ENCODE measurements at regions not wholly inside any gene's neighbourhood (a gene's known extent, or its start where the extent isn't known, plus 50 kb on each side); places are given as distances from the start of the nearest gene placed in this dataset.

DNA sequence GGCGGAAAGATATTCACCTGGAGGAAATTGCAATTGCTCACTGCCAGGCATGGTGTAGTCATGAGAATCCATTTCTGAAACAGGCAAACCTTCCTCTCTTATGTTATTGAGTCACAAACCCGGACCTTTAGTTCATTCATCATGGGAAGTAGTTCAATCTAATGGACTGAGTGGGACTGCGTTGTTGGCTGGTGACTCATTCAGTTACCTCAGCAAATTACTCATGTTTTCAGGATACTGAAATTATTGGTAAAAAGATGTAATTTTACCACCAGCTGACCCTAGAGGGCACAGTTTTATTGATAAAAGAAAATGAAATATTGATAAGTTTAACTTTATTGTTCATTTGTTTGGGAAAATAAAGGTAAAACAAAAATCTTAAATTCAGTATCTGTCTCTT is 1194.4 kb upstream of the SORCS1 start:
- TF ChIP-seq SP1 (CRISPR knock-in tag; conservative IDR thresholded peaks at IDR 0.05), result no peak
- TF ChIP-seq, protein P1, sequence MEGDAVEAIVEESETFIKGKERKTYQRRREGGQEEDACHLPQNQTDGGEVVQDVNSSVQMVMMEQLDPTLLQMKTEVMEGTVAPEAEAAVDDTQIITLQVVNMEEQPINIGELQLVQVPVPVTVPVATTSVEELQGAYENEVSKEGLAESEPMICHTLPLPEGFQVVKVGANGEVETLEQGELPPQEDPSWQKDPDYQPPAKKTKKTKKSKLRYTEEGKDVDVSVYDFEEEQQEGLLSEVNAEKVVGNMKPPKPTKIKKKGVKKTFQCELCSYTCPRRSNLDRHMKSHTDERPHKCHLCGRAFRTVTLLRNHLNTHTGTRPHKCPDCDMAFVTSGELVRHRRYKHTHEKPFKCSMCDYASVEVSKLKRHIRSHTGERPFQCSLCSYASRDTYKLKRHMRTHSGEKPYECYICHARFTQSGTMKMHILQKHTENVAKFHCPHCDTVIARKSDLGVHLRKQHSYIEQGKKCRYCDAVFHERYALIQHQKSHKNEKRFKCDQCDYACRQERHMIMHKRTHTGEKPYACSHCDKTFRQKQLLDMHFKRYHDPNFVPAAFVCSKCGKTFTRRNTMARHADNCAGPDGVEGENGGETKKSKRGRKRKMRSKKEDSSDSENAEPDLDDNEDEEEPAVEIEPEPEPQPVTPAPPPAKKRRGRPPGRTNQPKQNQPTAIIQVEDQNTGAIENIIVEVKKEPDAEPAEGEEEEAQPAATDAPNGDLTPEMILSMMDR (IDR thresholded peaks at IDR 0.05), result no peak
- no peak for TF ChIP-seq IRF2 (CRISPR knock-in tag; IDR thresholded peaks at IDR 0.05; ENCODE audit: borderline replicate concordance, low read depth)
- TF ChIP-seq ZNF416 (CRISPR knock-in tag; IDR thresholded peaks at IDR 0.05), result no peak
- TF ChIP-seq, protein P2, sequence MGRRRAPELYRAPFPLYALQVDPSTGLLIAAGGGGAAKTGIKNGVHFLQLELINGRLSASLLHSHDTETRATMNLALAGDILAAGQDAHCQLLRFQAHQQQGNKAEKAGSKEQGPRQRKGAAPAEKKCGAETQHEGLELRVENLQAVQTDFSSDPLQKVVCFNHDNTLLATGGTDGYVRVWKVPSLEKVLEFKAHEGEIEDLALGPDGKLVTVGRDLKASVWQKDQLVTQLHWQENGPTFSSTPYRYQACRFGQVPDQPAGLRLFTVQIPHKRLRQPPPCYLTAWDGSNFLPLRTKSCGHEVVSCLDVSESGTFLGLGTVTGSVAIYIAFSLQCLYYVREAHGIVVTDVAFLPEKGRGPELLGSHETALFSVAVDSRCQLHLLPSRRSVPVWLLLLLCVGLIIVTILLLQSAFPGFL (CRISPR knock-in tag; IDR thresholded peaks at IDR 0.05; ENCODE audit: borderline replicate concordance), result no peak
- TF ChIP-seq, protein P3, sequence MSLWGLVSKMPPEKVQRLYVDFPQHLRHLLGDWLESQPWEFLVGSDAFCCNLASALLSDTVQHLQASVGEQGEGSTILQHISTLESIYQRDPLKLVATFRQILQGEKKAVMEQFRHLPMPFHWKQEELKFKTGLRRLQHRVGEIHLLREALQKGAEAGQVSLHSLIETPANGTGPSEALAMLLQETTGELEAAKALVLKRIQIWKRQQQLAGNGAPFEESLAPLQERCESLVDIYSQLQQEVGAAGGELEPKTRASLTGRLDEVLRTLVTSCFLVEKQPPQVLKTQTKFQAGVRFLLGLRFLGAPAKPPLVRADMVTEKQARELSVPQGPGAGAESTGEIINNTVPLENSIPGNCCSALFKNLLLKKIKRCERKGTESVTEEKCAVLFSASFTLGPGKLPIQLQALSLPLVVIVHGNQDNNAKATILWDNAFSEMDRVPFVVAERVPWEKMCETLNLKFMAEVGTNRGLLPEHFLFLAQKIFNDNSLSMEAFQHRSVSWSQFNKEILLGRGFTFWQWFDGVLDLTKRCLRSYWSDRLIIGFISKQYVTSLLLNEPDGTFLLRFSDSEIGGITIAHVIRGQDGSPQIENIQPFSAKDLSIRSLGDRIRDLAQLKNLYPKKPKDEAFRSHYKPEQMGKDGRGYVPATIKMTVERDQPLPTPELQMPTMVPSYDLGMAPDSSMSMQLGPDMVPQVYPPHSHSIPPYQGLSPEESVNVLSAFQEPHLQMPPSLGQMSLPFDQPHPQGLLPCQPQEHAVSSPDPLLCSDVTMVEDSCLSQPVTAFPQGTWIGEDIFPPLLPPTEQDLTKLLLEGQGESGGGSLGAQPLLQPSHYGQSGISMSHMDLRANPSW (CRISPR knock-in tag; conservative IDR thresholded peaks at IDR 0.05; ENCODE audit: low read depth), result no peak
- TF ChIP-seq, protein P4, sequence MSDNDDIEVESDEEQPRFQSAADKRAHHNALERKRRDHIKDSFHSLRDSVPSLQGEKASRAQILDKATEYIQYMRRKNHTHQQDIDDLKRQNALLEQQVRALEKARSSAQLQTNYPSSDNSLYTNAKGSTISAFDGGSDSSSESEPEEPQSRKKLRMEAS (CRISPR knock-in tag; IDR thresholded peaks at IDR 0.05), result no peak
- TF ChIP-seq, protein P5, sequence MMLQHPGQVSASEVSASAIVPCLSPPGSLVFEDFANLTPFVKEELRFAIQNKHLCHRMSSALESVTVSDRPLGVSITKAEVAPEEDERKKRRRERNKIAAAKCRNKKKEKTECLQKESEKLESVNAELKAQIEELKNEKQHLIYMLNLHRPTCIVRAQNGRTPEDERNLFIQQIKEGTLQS (CRISPR knock-in tag; conservative IDR thresholded peaks at IDR 0.05), result no peak
- TF ChIP-seq FOXJ3 (CRISPR knock-in tag; IDR thresholded peaks at IDR 0.05; ENCODE audit: borderline replicate concordance), result no peak
- TF ChIP-seq NFYB (CRISPR knock-in tag; conservative IDR thresholded peaks at IDR 0.05; ENCODE audit: low read depth), result no peak
- TF ChIP-seq ESRRA (CRISPR knock-in tag; IDR thresholded peaks at IDR 0.05; ENCODE audit: borderline replicate concordance), result no peak

Measured in WTC11 (cell line).